Thoracic aorta (tissue), 2 donors: ENCODE measurements at regions not wholly inside any gene's neighbourhood (a gene's known extent, or its start where the extent isn't known, plus 50 kb on each side); places are given as distances from the start of the nearest gene placed in this dataset.
A peak's percentile ranks its signal among the peaks of the same experiment; 100 is the strongest.

Experiments
- ATAC-seq: fragments of 150-250 bp; one replicate; pipeline ENCODE4 v1.8.0; 2017; ENCODE audit warnings: low read depth; ENCODE audit not compliant: insufficient number of reproducible peaks, low FRiP score
- DNase-seq: peaks from one replicate; pipeline ENCODE4 v3.0.0-alpha.2; 2020; ENCODE audit warnings: low spot score
- H3K27ac ChIP-seq, 2 donors: fragments of 200-600 bp; sonication (generic); 1 replicate in 1 of 2; 2 replicates in 1 of 2; pipeline ENCODE4 v1.5.1; 2016; ENCODE audit warnings: mild to moderate bottlenecking in 2 of 2, moderate library complexity in 2 of 2
- H3K27me3 ChIP-seq: fragments of 200-600 bp; sonication (generic); replicated peaks from 2 replicates; pipeline ENCODE4 v1.6.0; 2016; ENCODE audit warnings: mild to moderate bottlenecking; ENCODE audit not compliant: insufficient read depth
- H3K36me3 ChIP-seq: fragments of 200-600 bp; sonication (generic); one replicate; pipeline ENCODE4 v1.5.1; 2016
- H3K4me1 ChIP-seq, 2 donors: fragments of 200-600 bp; sonication (generic); 1 replicate in 1 of 2; 2 replicates in 1 of 2; pipeline versions ENCODE4 v1.5.1 to v1.6.0; 2016; ENCODE audit warnings: low read depth in 2 of 2, mild to moderate bottlenecking in 1 of 2; ENCODE audit not compliant: control insufficient read depth in 1 of 2
- H3K4me3 ChIP-seq: fragments of 200-600 bp; sonication (generic); 2 replicates; pipeline ENCODE4 v1.5.1; 2016; ENCODE audit warnings: mild to moderate bottlenecking
- H3K9me3 ChIP-seq: fragments of 200-600 bp; sonication (generic); 2 replicates; pipeline ENCODE4 v1.5.1; 2016
- CTCF ChIP-seq: fragments of 200-600 bp; sonication (generic); IDR thresholded peaks from one replicate; pipeline ENCODE4 v1.5.1; 2019; ENCODE audit warnings: antibody characterized with exemption

DNA sequence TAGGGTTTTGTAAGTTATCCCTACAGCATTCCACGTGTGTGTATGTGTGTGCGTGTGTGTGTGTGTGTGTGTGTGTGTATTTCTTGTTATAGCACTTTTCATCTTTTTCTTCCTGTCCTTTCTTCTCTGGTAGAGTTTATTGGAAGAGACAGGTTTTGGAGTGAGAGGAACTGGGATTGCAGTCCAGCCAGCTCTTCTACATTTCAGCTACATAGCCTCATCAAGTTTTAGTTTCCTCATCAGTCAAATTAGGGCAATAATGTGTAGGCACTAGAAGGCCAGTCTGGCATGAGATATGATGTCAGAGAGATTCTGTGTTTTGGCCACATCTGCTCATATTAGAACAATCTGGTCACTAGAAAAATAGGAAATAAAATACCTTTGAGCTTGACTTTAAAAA, 1283.5 kb upstream of the TENM4 start:
- DNase-seq (no peak), ATAC-seq (no peak)
- no peak for TF ChIP-seq CTCF
- H3K27me3 ChIP-seq, result no peaks in the 10 kb centered on the region
- no peaks in the 10 kb centered on the region for H3K36me3 ChIP-seq
- H3K4me3 ChIP-seq, result no peak overlapping the region
- H3K27ac ChIP-seq, result no peak overlapping the region
- no peaks in the 10 kb centered on the region for H3K9me3 ChIP-seq
- no peaks in the 10 kb centered on the region for H3K4me1 ChIP-seq

DNA sequence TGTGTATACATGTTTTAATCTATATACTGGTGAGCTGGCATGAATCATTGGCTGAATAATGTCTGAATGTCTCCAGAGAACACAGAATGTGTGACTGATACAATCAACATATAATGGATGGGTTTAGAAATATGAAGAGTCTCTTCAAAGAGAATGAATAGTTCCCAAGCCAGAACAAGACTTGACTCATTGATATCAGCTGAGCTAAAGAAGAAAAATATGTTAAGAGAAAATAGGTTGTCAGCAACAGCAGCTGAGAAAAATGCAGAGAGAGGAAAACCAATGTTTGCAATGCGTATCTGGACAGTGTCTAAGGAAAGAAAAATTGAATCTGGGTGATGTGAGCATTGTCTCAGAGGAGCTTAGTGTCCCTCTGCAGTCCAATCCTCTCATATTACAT, 1281.8 kb upstream of the TENM4 start:
- H3K27ac ChIP-seq, result no peak overlapping the region
- H3K27me3 ChIP-seq, result no peaks in the 10 kb centered on the region
- H3K4me3 ChIP-seq, result no peak overlapping the region
- no peaks in the 10 kb centered on the region for H3K9me3 ChIP-seq
- H3K36me3 ChIP-seq, result no peaks in the 10 kb centered on the region
- no peaks in the 10 kb centered on the region for H3K4me1 ChIP-seq
- TF ChIP-seq CTCF, result no peak
- ATAC-seq, result no peak
- no peak for DNase-seq

GRCh38 chr11:80720295-80720694, 1279.5 kb upstream of the TENM4 start:
- H3K27ac ChIP-seq, result no peak overlapping the region
- no peaks in the 10 kb centered on the region for H3K27me3 ChIP-seq
- no peak for TF ChIP-seq CTCF
- no peaks in the 10 kb centered on the region for H3K4me1 ChIP-seq
- no peaks in the 10 kb centered on the region for H3K9me3 ChIP-seq
- no peak for ATAC-seq
- H3K4me3 ChIP-seq, result no peak overlapping the region
- DNase-seq, result no peak
- H3K36me3 ChIP-seq, result no peaks in the 10 kb centered on the region

DNA sequence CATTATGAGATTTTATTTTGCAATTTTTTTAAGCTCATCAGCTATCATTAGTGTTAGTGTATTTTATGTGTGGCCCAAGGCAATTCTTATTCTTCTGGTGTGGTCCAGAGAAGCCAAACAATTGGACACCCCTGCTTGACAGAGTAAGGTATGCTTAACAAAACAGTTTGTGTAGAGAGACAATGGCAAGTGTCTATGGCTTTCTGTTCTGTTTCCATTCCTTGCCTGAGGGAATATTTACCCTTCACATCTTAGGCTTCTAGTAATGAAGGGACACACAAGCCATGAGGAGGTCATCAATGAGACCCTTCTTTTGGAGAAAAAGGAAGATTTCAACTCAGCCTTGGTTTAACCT, 1278.4 kb upstream of the TENM4 start:
- H3K4me3 ChIP-seq, result no peak overlapping the region
- peak; percentile 60 for ATAC-seq

DNA sequence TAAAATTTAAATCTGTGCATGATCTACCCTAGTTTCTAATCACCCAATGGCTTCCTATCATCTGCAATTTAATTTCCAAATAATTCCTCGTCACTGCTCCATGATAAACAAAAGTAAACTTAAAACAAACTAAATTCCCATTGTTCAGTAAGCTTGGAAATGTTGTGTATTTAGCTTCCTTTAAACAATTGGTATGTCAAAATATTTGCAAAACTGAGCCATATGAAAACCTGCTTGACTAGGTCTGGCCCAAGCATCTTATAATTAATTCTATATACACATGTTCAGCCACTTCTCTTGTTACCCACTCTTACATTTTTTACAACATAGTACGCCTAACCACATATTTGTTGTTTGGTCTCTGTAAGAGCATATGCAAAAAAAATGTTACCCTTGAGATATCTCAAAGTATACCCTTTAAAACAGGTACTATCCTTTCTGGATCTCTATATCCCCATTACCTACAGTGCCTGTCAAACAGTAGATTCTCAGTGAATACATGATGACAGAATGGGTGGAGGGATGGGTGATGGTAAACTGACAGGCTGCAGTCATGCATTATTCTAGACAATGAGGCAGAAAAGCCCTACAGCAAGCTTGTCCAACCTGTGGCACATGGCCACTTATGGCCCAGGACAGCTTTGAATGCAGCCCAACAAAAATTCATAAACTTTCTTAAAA, 1277.9 kb upstream of the TENM4 start:
- Histone ChIP-seq H3K4me3 (no peak overlapping the region), H3K4me1 (no peaks in the 10 kb centered on the region), H3K27ac (no peak overlapping the region), H3K9me3 (no peaks in the 10 kb centered on the region), H3K36me3 (no peaks in the 10 kb centered on the region), H3K27me3 (no peaks in the 10 kb centered on the region)
- DNase-seq, result no peak
- TF ChIP-seq CTCF, result no peak
- ATAC-seq, result no peak

More for the DNA sequence above, 1278.4 kb upstream of the TENM4 start:
- no peak for TF ChIP-seq CTCF
- Histone ChIP-seq H3K27me3 (no peaks in the 10 kb centered on the region), H3K36me3 (no peaks in the 10 kb centered on the region), H3K4me1 (no peaks in the 10 kb centered on the region), H3K9me3 (no peaks in the 10 kb centered on the region), H3K27ac (no peak overlapping the region)
- no peak for DNase-seq
